HG02840 (cell line): ENCODE measurements at regions not wholly inside any gene's neighbourhood (a gene's known extent, or its start where the extent isn't known, plus 50 kb on each side); places are given as distances from the start of the nearest gene placed in this dataset.
"Not testable (repeated sequence)": the region's sequence is repeated elsewhere in the genome, so short reads cannot be mapped to it uniquely, and the experiment has no call there.

Source experiments
- ATAC-seq: cut with Tn5 transposase; IDR thresholded peaks from one replicate; pipeline ENCODE4 v1.9.1; 2021; ENCODE audit warnings: mild to moderate bottlenecking, moderate library complexity, moderate number of reproducible peaks; ENCODE audit not compliant: unreplicated experiment, low FRiP score

DNA sequence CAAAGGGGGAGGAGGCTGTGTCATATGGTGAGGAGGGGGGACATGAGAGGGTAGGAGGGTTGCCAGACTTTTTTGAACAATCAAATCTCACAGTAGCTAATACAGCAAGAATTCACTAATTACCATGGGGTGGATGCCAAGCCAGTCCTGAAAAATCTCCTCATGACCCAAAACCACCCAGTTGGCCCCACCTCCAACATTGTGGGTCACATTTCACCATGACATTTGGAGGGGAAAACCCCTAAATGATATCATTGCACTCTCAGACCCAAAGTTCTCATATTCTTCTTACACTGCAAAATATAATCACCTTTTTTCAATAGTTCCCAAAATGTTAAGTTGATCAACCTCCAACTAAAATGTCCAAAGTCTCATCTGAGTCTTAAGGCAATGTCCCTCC lies 666.3 kb downstream of the TMEM121 start:
- ATAC-seq, result not testable (repeated sequence)

GRCh38 chr14:106196459-106196858 lies 670.1 kb downstream of the TMEM121 start:
- not testable (repeated sequence) for ATAC-seq

DNA sequence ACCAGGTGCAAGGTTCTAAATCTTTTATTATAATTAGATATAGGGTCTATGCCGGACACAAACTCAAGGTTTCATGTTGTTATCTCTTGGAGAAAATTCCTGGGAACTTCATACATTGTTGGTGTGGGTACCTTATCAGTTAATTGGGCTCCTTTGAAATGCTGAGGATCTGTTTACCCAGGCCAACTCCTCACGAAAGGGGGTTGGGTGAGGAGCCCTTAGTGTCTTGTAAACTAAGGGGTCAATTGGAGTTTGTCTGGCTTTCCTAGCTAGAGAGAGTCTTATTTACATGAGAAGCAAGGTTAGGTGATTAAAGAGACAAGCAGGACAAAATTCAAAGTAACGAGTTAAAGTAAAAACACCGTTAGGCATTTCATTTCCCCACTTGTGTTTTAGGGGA lies 670.9 kb downstream of the TMEM121 start:
- not testable (repeated sequence) for ATAC-seq

- no peak for ATAC-seq
Measured at GRCh38 chr14:106199097-106199496, 672.7 kb downstream of the TMEM121 start.

GRCh38 chr14:106200541-106201315 lies 674.3 kb downstream of the TMEM121 start:
- no peak for ATAC-seq

DNA sequence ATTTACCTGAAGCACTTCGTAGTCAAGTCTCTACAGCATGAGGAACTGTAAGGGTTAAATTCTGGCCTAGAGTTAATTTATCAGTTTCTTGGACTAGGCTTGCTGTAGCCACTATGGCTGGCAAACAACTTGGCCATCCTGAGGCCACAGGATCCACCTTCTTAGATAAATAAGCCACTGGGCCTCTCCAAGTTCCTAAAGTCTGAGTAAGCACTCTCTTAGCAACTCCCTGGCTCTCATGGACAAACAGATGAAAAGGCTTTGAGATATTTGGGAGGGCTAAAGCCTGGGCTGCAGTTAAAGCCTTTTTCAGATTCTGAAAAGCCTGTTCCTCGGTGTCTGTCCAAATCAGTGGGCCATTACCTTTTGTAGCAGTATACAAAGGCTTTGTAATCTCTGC lies 675.0 kb downstream of the TMEM121 start:
- no peak for ATAC-seq

DNA sequence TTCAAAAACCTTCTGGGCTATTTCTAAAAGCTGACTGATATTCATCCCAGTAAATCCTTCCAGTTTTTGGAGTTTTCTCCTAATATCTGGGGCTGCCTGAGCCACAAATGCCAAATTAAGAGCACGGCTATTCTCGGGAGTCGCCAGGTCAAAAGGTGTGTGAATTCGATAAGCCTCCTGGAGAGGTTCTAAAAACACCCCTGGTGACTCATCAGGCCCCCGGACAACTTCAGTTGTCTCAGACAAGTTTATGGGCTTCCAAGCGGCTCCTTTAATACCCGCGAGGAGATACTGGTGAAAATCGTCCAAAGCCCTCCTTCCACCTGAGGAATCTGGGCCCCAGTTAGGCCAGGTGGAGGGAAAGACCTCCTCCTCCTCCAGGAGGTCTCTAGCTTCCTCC lies 677.1 kb downstream of the TMEM121 start:
- ATAC-seq, result no peak

DNA sequence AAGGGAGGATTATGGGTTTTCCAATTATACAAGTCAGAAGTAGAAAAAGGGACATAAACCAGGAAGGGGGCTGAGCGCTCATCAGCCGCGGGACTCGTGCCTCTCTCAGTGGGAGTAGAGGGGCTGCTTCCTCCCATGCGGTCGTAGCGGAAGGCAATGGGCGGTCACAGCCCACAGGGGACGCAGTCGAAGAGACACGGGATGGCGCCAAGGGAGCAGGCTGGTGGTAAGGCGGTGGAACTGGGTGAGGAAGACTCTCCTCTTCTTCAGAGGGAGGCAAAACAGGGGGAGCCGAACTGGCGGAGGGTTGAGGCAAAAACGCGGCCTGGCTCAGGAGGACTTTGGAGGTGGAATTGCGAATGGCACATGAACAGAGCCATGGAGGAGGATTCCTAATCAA lies 677.7 kb downstream of the TMEM121 start:
- no peak for ATAC-seq

- no peak for ATAC-seq
Measured at GRCh38 chr14:106207316-106207715, 680.9 kb downstream of the TMEM121 start.

GRCh38 chr14:106208794-106209193 lies 682.4 kb downstream of the TMEM121 start:
- no peak for ATAC-seq

DNA sequence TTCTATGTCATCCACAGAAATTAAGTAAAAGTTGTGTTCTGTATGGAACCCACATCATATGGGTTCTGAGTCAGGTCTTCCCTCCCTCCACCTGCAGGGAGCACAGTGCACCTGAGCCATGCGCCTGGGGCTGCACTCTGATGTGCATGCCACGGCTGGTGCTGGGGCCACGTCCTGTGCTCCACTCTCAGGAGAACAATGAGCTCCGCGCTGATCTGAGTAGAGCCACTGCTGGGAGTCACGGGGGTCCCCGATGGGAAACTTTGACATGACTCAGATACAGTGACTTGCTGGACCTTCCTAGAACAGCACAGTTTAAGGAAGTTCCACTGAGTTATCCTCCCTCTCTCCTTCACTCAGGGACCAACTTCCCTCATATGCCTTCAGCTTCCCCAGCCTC lies 683.4 kb downstream of the TMEM121 start:
- ATAC-seq, result no peak

GRCh38 chr14:106210650-106211049 lies 684.3 kb downstream of the TMEM121 start:
- ATAC-seq, result no peak

DNA sequence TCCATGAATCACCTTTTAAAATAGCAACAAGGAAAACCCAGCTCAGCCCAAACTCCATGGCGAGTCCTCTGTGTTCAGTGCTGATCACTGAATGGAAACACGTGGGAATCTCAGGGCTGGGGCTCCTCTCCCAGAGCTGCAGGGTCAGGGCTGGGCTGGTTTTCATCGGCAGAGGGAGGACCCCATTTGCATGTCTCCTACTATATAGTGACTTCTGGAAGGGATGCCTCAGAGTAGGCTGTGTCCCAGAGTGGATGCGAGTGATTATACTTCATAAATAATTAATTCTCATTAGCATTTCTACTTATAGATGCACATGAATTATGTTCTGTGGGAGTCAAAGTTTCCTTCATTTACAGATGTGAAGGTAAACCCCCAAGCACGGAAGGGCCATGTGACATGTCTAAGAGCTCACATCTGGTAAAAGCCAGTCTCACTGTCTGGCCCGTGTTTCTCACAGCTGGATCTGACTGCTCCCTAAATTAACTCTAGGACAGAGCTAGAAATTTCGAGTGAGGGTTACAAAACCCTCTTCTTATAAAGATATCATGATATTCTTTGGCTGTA lies 685.0 kb downstream of the TMEM121 start:
- no peak for ATAC-seq

DNA sequence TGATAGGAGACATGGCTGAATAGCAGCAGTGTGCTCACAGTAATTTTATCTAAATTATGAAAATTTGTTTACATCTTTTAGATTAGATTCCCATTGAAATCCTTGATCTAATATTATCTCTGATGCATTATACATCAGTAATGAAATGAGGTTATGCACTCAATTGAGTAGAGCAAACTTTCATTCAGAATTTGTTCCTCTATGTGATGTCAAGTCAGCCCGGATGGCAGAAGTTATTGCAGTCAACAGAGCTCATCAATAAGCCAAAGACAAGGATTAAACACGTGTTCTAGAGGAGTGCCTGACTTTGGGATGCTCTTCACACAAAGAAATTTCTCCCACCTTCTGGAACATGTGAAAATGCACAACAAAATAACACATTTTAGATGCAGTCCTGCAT lies 688.8 kb downstream of the TMEM121 start:
- no peak for ATAC-seq

GRCh38 chr14:106216679-106217078 lies 690.3 kb downstream of the TMEM121 start:
- ATAC-seq, result no peak

GRCh38 chr14:106218174-106218573 lies 691.8 kb downstream of the TMEM121 start:
- ATAC-seq, result no peak

- no peak for ATAC-seq
Measured at GRCh38 chr14:106222311-106222710, 695.9 kb downstream of the TMEM121 start.

DNA sequence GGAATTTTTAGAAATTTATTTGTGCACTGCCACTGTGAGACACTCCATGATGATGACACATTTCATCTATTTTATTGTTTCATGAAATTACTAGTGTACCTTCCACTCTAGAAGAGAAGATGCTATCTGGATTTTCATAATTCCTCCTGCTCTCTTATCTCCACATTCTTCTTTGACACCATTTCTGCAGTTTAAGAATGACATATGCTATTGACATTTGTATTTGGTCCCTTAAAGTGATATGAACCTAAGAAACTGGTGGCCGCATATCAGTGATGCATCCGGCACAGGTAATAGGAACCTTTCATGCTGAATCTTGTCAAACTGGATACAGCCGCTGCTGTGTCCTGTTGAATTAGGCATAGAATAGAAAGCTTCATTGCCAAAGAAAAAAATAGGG lies 696.3 kb downstream of the TMEM121 start:
- no peak for ATAC-seq

GRCh38 chr14:106227793-106228192 lies 701.4 kb downstream of the TMEM121 start:
- ATAC-seq, result no peak

DNA sequence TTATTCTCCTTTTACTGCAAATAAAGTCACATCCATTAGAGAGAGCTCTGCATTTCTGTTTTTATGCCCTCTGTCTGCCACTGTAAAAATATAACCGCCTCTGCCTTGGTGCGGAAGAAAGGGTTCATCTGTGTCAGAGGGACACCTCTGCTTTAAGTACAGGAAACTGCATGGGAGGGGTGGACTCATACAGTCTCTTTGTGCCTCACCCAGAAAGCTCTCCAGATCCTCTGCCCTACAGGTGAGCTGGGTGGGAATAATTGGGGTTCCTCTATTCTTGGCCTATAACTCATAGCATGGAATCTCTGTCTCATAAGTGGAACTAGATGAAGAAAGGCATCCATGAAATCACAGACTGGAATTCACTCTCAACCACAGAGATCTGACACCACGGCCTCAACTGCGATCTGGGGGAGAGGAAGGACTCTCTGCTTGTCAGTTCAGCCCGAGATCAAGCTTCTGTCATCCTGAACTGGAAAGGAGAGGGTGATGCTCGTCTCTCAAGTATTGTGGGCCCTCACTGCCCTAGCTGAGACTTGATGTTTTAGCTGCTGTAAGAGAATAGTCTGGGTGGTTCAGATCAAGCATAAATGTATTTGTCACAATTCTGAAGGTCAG lies 702.3 kb downstream of the TMEM121 start:
- ATAC-seq, result no peak

GRCh38 chr14:106230071-106230470 lies 703.7 kb downstream of the TMEM121 start:
- no peak for ATAC-seq

- ATAC-seq, result not testable (repeated sequence)
Measured at GRCh38 chr14:106233191-106233590, 706.8 kb downstream of the TMEM121 start.
